ENCODE measurements at regions not wholly inside any gene's neighbourhood (a gene's known extent, or its start where the extent isn't known, plus 50 kb on each side); places are given as distances from the start of the nearest gene placed in this dataset.

GRCh38 chr3:25289663-25290062 is 138.4 kb upstream of the RARB start:
- Mint-ChIP-seq H3K4me1 (ENCODE audit: low read depth in 2 of 2) (no peaks in the 10 kb centered on the region), H3K36me3 (no peaks in the 10 kb centered on the region), H3K27me3 (peaks cover 9 to 30% of the 10 kb centered on the region in 2 donors), H3K27ac (no peak overlapping the region), H3K4me3 (no peak overlapping the region), H3K9me3 (no peaks in the 10 kb centered on the region)
- DNase-seq (ENCODE audit: low spot score), result no peak
- ATAC-seq, result no peak

DNA sequence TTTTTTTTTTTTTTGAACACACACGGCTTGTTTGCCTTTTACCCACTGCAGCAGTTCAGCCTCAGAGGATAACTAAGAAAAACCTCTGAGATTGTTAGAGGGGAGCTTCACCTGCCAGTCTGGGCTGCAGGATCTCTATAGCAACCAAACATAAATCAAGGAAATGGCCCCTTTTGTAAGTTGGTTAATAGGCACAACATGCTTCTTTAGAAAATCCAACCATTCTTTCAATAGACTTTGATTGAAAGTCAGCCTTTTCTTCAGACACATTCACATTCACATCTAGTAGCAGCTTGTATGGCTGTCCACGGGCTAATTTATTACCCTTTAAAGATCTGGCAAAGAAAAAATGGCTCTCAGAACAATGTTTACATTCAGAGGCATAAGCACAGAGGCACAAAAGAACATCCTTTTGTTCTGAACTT is 136.6 kb upstream of the RARB start:
- H3K4me3 Mint-ChIP-seq, result no peak overlapping the region
- H3K27ac Mint-ChIP-seq, result no peak overlapping the region
- no peaks in the 10 kb centered on the region for H3K36me3 Mint-ChIP-seq
- DNase-seq (ENCODE audit: low spot score) (no peak), ATAC-seq (no peak)
- no peaks in the 10 kb centered on the region for H3K4me1 Mint-ChIP-seq (ENCODE audit: low read depth in 2 of 2)
- peaks cover 6 to 25% of the 10 kb centered on the region in 2 donors for H3K27me3 Mint-ChIP-seq
- no peaks in the 10 kb centered on the region for H3K9me3 Mint-ChIP-seq

GRCh38 chr3:25292036-25292435 is 136.0 kb upstream of the RARB start:
- ATAC-seq (no peak), DNase-seq (ENCODE audit: low spot score) (no peak)
- Mint-ChIP-seq H3K36me3 (no peaks in the 10 kb centered on the region), H3K4me3 (no peak overlapping the region), H3K27me3 (peaks cover 6 to 24% of the 10 kb centered on the region in 2 donors), H3K9me3 (no peaks in the 10 kb centered on the region), H3K27ac (no peak overlapping the region), H3K4me1 (ENCODE audit: low read depth in 2 of 2) (no peaks in the 10 kb centered on the region)

DNA sequence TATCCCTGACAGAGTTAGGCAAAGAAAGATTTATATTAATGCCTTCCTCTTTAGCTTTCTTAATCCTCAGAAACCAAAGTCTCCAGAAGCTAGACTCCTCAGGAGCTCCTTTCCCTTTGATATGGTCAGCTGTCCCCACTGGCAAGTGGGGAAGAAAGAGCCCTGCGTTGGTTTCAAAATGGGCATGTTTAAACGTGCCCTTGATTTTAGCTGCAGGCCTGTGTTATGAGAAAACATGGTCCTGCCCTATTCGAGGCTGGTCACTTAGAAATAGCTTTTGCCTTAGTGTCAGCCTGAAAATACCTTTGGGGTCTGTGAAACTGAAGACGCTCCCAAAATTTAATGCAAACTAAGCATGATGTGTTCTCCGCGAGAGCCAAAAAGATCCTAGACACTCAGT is 135.5 kb upstream of the RARB start:
- Mint-ChIP-seq H3K4me3 (no peak overlapping the region), H3K4me1 (ENCODE audit: low read depth in 2 of 2) (no peaks in the 10 kb centered on the region), H3K9me3 (no peaks in the 10 kb centered on the region), H3K36me3 (no peaks in the 10 kb centered on the region), H3K27ac (no peak overlapping the region), H3K27me3 (peaks cover 6 to 21% of the 10 kb centered on the region in 2 donors)
- no peak for DNase-seq (ENCODE audit: low spot score)
- no peak for ATAC-seq

- ATAC-seq (no peak), DNase-seq (ENCODE audit: low spot score) (no peak)
- Mint-ChIP-seq H3K4me1 (ENCODE audit: low read depth in 2 of 2) (no peaks in the 10 kb centered on the region), H3K27me3 (peaks cover 9 to 17% of the 10 kb centered on the region in 2 donors), H3K36me3 (no peaks in the 10 kb centered on the region), H3K4me3 (no peak overlapping the region), H3K27ac (no peak overlapping the region), H3K9me3 (no peaks in the 10 kb centered on the region)
Observed at GRCh38 chr3:25293736-25294135, 134.3 kb upstream of the RARB start.

- Mint-ChIP-seq H3K4me1 (ENCODE audit: low read depth in 2 of 2) (no peaks in the 10 kb centered on the region), H3K36me3 (no peaks in the 10 kb centered on the region), H3K9me3 (no peaks in the 10 kb centered on the region), H3K4me3 (no peak overlapping the region), H3K27me3 (peaks cover 9 to 17% of the 10 kb centered on the region in 2 donors), H3K27ac (no peak overlapping the region)
- no peak for DNase-seq (ENCODE audit: low spot score)
- ATAC-seq, result no peak
Observed at GRCh38 chr3:25294169-25294805, 133.8 kb upstream of the RARB start.

- Mint-ChIP-seq H3K4me3 (no peak overlapping the region), H3K36me3 (no peaks in the 10 kb centered on the region), H3K27ac (no peak overlapping the region), H3K27me3 (peaks cover 3 to 9% of the 10 kb centered on the region in 2 donors), H3K9me3 (no peaks in the 10 kb centered on the region), H3K4me1 (ENCODE audit: low read depth in 2 of 2) (no peaks in the 10 kb centered on the region)
- no peak for ATAC-seq
- DNase-seq (ENCODE audit: low spot score), result no peak
Observed at GRCh38 chr3:25297667-25298585, 130.1 kb upstream of the RARB start.

DNA sequence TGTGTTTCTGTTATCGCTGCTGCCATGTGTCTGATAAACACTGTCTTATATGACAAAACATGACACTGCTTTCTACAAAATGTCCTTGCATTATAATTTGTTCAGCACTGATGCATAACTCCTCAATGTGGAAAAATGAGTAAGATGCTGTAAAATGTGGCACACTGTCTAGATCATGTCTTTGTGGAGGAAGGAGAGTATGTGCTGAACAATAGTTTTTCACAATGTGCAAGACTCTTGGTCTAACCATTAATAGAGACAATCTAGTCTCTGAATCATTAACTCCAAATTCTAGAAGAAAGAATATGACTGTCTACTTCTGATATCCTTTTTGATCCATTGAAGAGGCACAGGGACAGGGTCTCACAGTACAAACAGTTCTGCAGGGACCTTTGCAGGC is 127.9 kb upstream of the RARB start:
- ATAC-seq, result no peak
- H3K4me1 Mint-ChIP-seq (ENCODE audit: low read depth in 2 of 2), result no peaks in the 10 kb centered on the region
- no peak overlapping the region for H3K4me3 Mint-ChIP-seq

GRCh38 chr3:25304916-25305315 is 123.1 kb upstream of the RARB start:
- DNase-seq (ENCODE audit: low spot score), result no peak
- Mint-ChIP-seq H3K27ac (no peak overlapping the region), H3K4me3 (no peak overlapping the region), H3K27me3 (peaks cover 0 to 6% of the 10 kb centered on the region in 2 donors), H3K4me1 (ENCODE audit: low read depth in 2 of 2) (no peaks in the 10 kb centered on the region), H3K9me3 (no peaks in the 10 kb centered on the region), H3K36me3 (no peaks in the 10 kb centered on the region)
- no peak for ATAC-seq

More for the DNA sequence above, 127.9 kb upstream of the RARB start:
- Mint-ChIP-seq H3K36me3 (no peaks in the 10 kb centered on the region), H3K9me3 (no peaks in the 10 kb centered on the region), H3K27me3 (peaks cover 0 to 6% of the 10 kb centered on the region in 2 donors), H3K27ac (no peak overlapping the region)
- no peak for DNase-seq (ENCODE audit: low spot score)

GRCh38 chr3:25306066-25306465 is 122.0 kb upstream of the RARB start:
- Mint-ChIP-seq H3K4me3 (no peak overlapping the region), H3K4me1 (ENCODE audit: low read depth in 2 of 2) (no peaks in the 10 kb centered on the region), H3K9me3 (no peaks in the 10 kb centered on the region), H3K36me3 (no peaks in the 10 kb centered on the region), H3K27me3 (peaks cover 5 to 10% of the 10 kb centered on the region in 2 donors), H3K27ac (no peak overlapping the region)
- DNase-seq (ENCODE audit: low spot score) (no peak), ATAC-seq (no peak)

GRCh38 chr3:25306705-25307104 is 121.4 kb upstream of the RARB start:
- ATAC-seq, result no peak
- Mint-ChIP-seq H3K4me3 (no peak overlapping the region), H3K27ac (no peak overlapping the region), H3K9me3 (no peaks in the 10 kb centered on the region), H3K27me3 (peaks cover 6 to 11% of the 10 kb centered on the region in 2 donors), H3K4me1 (ENCODE audit: low read depth in 2 of 2) (no peaks in the 10 kb centered on the region), H3K36me3 (no peaks in the 10 kb centered on the region)
- DNase-seq (ENCODE audit: low spot score), result no peak

DNA sequence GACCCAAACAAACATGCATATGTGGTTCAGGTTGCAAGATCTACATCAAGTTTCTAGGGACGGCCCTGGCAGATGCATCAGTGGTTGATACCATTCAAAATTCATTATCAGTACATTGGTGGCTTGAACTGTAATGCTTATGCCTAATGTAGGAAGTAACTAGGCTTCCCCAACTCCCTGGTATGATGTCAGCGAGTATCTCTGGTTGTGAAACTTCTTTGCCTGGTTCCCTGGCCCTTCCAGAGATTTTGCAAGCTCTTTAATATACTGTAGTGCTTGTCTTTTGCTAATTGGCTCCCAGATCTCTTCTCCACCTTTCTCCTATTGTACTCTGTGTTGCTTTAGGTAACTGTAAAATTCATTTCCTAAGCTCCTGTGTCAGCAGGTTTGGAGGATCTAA is 114.8 kb upstream of the RARB start:
- no peaks in the 10 kb centered on the region for H3K9me3 Mint-ChIP-seq
- ATAC-seq, result no peak

GRCh38 chr3:25324954-25325655 is 103.0 kb upstream of the RARB start:
- H3K27me3 Mint-ChIP-seq, result peaks cover 2 to 7% of the 10 kb centered on the region in 2 donors
- no peak for ATAC-seq
- peaks cover 2% of the 10 kb centered on the region for H3K9me3 Mint-ChIP-seq
- no peak for DNase-seq (ENCODE audit: low spot score)
- no peaks in the 10 kb centered on the region for H3K4me1 Mint-ChIP-seq (ENCODE audit: low read depth in 2 of 2)
- no peak overlapping the region for H3K4me3 Mint-ChIP-seq
- no peak overlapping the region for H3K27ac Mint-ChIP-seq
- peaks cover 5% of the 10 kb centered on the region for H3K36me3 Mint-ChIP-seq

More for the DNA sequence above, 114.8 kb upstream of the RARB start:
- Mint-ChIP-seq H3K4me3 (no peak overlapping the region), H3K27me3 (peaks cover 11% of the 10 kb centered on the region in 2 donors), H3K4me1 (ENCODE audit: low read depth in 2 of 2) (no peaks in the 10 kb centered on the region), H3K36me3 (no peaks in the 10 kb centered on the region), H3K27ac (no peak overlapping the region)
- no peak for DNase-seq (ENCODE audit: low spot score)

- no peaks in the 10 kb centered on the region for H3K4me1 Mint-ChIP-seq (ENCODE audit: low read depth in 2 of 2)
- no peak for ATAC-seq
Observed at GRCh38 chr3:25335356-25335755, 92.7 kb upstream of the RARB start.

More at GRCh38 chr3:25335356-25335755, 92.7 kb upstream of the RARB start:
- Mint-ChIP-seq H3K9me3 (peaks cover 4% of the 10 kb centered on the region), H3K27me3 (peaks cover 13 to 29% of the 10 kb centered on the region in 2 donors), H3K27ac (no peak overlapping the region), H3K36me3 (peaks cover 7% of the 10 kb centered on the region), H3K4me3 (no peak overlapping the region)
- DNase-seq (ENCODE audit: low spot score), result no peak

Data from natural killer cell treated with Interleukin-12 subunit alpha and Interleukin-12 subunit beta and Interleukin-15 and Interleukin-18, amount 100 ng/mL, for 72 hours (primary cell).